ENCODE measurements at regions not wholly inside any gene's neighbourhood (a gene's known extent, or its start where the extent isn't known, plus 50 kb on each side); places are given as distances from the start of the nearest gene placed in this dataset.
A peak's percentile ranks its signal among the peaks of the same experiment; 100 is the strongest.

DNA sequence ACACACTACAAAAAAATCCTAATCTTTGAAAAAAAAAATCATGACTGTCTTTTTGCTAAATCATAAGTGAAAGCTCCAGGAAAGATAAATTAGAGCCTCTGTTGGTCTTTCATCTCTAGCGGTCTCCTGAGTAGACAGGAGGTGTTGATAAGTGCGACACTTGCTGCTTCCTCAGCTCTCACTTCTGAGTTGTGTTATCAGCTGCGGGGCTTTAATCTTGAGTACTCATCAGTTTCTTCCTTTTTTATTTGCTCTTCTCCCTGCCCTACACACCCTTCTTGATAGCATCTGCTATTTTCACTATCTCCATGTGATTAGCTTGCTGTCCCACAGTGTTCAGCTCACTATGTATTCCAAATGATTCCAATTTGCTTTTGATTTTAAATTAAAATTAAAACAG is 1449.2 kb downstream of the C4orf33 start:
- DNase-seq: no peak

DNA sequence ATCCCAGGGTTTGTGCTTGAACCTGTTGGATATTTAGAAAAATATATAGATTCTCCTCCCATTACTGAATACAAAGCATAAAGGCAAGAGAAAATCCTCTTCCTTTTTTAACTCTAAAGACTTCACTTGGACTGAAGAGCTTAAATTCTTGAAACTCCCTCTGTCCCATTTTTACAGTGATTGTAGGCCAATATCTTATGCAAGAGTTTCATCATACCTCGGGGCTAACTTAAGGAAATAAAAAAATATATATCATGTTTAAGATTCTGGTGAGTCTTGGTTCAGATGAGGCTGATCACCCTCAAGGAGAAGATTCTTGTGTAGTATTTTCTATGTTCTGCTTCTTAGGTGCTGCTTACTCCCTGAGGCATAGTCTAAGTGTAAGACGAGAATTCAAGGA is 1449.6 kb downstream of the C4orf33 start:
- no peak for DNase-seq

DNA sequence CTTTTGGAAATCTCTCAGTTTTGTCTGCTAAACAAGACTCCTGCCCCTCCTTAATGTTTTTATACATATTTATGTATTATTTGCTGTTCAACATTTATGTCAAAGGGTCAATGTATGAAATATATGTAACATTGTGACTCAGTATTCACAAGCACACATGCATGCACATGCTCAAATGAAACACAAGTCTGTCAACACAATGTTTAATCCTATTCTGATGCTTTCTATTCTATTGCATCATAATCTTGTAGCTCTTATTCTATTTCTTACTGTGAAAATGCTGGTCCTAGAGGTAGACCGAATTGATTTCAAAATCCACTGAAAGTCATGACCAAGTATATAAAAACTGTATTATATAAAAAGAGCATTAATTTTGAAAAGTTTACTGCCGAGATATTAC is 1463.3 kb downstream of the C4orf33 start:
- no peak for DNase-seq

DNA sequence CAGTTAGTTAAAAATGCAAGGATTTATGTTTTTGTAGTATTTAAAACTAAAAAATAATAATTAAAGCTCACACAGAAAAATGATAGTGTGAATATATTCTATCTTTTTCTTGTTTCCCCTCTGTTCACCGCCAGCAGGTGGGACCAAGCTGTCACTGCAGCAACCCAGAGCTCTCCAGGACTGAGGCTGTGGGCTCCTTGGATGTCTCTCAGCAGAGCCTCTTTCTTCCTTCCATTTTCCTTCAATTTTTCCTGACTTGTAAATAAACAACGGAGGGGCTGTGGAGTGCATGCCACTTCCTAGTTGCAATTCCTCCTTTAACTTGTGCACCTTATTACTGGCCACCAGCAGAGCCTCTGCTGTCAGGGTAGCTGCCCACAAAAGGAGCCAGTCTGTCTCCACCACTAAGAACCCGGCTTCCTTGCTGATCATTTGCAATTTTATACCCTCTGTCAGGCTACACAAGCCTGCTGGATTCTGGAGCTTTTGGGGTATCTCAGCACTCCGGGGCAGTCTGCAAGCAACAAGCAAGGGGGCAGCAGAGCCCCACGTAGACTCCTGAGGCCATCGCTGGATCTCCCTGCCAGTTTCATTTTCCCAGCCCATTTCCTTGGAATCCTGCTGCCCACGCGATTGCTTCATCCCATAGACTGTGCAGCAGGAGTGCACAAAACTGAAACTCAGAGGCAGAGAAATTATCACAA is 1467.4 kb downstream of the C4orf33 start:
- peak; percentile 55 for DNase-seq

DNA sequence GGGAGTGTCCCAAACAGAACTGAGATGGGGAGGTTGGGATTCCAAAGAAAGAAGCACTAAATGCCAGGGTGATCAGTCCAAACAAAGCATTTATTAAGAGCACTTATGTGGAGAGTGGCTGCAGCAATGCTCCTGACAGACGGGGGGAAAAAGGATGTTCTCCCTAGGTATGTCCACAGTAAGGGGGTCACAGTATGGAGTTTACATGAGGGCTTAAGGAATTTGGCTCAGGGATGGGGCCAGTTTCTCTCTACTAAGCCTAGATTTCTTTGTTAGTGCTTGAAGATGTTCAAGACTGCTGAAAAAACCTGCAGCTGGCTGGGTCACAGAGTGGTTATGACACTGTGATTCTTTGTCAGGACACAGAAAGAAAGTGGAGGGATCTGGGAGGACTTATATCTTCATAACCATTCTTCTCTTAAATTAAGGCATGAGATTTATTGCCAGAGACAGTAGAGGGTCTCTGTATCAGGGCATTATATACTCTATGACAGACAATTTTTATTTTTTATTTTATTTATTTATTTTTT is 1468.0 kb downstream of the C4orf33 start:
- DNase-seq: no peak

- no peak for DNase-seq
These were observed 1472.8 kb downstream of the C4orf33 start for GRCh38 chr4:130568746-130569145.

DNA sequence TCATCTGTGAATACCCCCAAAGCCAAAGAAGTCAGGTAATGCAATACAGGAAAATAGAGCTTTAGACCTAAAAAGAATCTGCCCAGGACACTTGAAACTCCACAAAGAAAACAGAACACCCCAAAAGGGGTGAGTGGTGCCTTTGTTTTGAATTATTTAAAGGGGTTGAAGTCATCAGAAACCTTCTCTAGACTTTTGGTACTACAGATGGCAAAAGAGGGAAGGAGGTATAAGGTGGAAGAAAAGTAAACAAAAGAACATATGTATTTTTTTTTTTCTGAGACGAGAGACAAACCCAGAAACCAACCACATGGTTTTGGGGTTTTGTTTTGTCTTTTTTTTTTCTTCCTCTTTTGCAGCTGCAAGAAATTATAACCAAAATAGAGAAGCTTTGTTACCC is 1477.8 kb downstream of the C4orf33 start:
- no peak for DNase-seq

DNA sequence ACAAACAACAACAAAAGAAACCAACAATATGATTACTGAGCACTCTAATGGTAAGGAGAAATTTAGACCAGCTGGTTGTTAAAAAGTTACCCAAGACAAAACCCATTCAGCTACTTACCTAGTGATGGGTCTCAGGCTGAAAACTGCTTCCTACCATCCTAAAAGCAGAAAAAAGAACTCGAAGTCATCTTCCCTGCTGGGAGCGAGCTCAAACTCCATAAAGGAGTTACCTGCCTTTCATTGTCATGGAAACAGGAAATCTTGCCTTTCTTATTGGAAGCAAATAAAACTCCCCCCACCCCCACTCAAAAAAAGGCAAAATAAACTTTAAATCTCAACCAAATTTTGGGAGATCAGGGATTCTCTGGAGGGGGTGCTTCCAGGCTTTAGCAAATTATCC is 1478.3 kb downstream of the C4orf33 start:
- no peak for DNase-seq

- no peak for DNase-seq
These were observed 1480.3 kb downstream of the C4orf33 start for GRCh38 chr4:130576218-130576617.

DNA sequence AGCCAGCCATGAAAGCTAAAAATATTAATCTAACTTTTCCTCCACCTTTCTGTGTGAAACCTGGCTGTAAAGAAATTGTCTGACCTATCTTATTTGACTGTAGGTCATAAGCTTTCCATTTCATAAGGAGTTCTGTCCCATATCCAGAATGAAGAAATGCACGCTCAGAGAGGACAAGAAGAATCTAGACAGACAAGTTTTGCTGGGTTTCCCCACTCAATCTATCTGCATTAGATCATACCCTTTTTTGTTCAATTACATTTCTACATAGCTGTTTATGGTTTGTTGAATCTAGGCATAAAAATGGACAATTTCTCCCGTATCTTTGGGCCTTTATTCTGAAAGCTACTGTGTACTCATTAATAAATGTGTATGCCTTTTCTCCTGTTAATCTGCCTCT is 1495.1 kb downstream of the C4orf33 start:
- no peak for DNase-seq

DNA sequence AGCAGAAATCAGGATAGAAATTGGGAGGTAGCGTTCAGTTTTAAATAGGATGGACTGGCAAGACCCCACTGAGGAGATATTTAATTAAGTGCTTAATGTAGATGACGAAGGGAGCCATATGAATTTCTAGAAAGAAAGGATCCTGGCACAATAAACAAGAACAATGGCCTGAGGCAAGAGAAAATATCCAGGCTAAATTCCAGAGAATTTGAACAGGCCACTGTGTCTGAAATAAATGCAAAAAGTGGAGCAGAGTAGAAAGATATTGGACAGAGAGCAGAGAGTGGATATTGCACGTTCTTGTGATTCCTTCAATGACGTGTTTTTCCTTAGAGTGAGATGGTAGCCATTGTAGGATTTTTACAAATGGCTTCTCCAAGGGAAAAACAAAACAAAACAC is 1504.8 kb downstream of the C4orf33 start:
- DNase-seq: no peak

GRCh38 chr4:130603043-130603442 is 1507.1 kb downstream of the C4orf33 start:
- DNase-seq: no peak

- no peak for DNase-seq
These were observed 1512.2 kb downstream of the C4orf33 start for GRCh38 chr4:130608121-130608520.

DNA sequence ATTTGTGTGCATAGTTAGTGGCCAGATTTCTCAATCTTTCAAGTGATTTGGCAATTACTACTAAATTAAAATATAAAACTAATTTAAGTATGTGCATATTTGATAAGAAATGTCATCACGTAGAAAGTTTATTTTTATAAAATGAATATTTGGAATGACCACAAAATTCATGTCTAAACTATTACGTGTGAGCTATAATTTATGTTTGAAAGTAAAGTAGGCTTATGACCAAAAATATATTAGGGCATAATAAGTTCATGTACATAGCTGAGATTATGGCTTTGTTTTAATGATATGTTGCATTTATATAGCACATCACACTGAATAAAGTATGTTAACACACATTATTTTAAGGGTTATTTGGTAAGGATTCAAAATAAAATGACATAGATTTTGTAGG is 1532.6 kb downstream of the C4orf33 start:
- DNase-seq: no peak

DNA sequence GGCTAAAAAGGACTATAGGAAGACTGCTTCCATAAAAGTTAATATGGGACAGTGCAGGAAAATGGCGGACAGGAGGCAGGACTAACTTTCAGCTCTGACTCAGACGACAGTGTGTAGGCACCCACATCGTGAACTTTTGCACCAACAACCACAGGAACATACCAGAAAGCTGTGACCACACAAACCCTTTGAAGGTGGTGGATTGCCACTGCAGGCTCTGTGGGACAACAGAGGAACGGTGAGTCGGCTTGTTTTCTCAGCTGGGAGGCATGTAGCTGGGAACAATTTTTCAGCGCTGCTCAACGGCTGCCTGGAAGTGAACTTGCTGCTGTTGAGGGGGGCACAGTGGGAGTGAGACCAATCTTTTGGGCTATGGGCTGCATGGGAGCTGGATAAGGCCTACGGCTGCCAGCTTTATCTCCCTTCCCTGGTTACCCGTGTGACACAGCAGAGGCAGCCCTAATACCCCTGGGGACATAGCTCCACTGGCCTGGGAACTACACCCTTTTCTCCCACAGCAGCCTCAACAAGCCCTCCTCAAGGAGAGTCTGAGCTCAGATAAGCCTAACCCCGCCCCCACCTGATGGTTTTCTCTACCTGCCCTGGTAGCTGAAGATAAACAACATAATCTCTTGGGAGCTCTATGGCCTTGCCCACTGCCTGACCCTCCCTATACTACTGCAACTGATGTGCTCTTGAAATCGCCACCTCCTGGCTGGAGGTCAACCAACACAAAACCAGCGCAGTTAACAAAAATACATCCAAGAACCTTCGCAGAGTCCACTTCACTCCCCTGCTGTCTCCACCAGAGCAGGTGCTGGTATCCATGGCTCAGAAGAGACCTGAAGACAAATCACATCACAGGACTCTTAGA is 1537.0 kb downstream of the C4orf33 start:
- no peak for DNase-seq

- DNase-seq: no peak
These were observed 1540.5 kb downstream of the C4orf33 start for GRCh38 chr4:130636486-130636885.

DNA sequence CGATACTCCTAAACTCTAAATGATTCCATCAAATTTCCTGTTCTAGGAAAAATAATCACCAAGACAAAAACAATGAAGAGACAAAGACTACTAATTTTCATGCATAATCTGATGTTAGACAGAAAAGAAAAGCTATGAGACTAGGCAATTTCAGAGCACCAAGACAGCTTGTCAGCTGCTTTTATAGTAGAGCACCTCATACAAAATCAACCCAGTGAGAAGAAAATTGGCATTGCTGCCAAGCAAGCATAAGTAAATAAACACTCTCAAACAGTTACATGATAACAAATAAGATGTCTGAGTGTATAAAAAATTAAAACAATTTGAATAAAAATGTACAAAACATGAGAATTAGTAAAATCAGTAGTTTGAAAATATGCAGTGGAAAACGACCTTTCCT is 1544.6 kb downstream of the C4orf33 start:
- no peak for DNase-seq

GRCh38 chr4:130646886-130647285 is 1550.9 kb downstream of the C4orf33 start:
- DNase-seq: no peak

- no peak for DNase-seq
These were observed 1552.6 kb downstream of the C4orf33 start for GRCh38 chr4:130648570-130648969.

- no peak for DNase-seq
These were observed 1557.9 kb downstream of the C4orf33 start for GRCh38 chr4:130653842-130654241.

GRCh38 chr4:130659320-130659719 is 1563.4 kb downstream of the C4orf33 start:
- DNase-seq: no peak

DNA sequence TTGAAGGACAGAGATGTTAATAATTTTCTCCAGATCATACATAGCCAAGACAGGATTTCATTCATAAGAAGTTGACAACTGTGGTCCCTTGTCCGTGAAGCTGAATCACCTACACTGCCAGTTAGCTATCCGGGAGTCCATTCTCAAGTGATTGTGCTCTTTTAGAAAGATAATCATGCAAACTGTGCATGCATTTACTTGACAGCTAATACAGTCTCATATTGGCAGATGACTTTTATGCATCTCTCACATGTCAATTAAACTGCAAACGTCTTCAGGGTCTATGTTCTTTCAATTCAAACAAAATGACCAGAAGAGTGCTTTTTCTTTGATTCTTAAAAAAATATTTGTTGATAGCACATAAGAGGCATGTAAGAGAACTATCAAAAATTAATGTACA is 1572.9 kb downstream of the C4orf33 start:
- no peak for DNase-seq

- DNase-seq: no peak
These were observed 1579.3 kb downstream of the C4orf33 start for GRCh38 chr4:130675266-130675665.

- DNase-seq: no peak
These were observed 1593.2 kb downstream of the C4orf33 start for GRCh38 chr4:130689181-130689580.
